C1 segment of cervical spinal cord (tissue), 14 donors: ENCODE measurements at regions not wholly inside any gene's neighbourhood (a gene's known extent, or its start where the extent isn't known, plus 50 kb on each side); places are given as distances from the start of the nearest gene placed in this dataset.

Experiments
- DNase-seq, 14 donors: peaks; one replicate each; lab custom pipeline; 2025; lab: John Stamatoyannopoulos, UW

GRCh38 chr4:187232196-187232595 lies 508.5 kb upstream of the FAT1 start:
- DNase-seq: no peak

GRCh38 chr4:187232796-187233195 lies 509.1 kb upstream of the FAT1 start:
- no peak for DNase-seq

- peak in 9 of 14 donors; percentile 16 to 62 (median 41) for DNase-seq
Measured at GRCh38 chr4:187235456-187236170, 512.0 kb upstream of the FAT1 start.

GRCh38 chr4:187236209-187236890 lies 512.7 kb upstream of the FAT1 start:
- DNase-seq: no peak

- no peak for DNase-seq
Measured at GRCh38 chr4:187238646-187239045, 515.0 kb upstream of the FAT1 start.

- DNase-seq: no peak
Measured at GRCh38 chr4:187251896-187252295, 528.2 kb upstream of the FAT1 start.

- DNase-seq: no peak
Measured at GRCh38 chr4:187256897-187257296, 533.2 kb upstream of the FAT1 start.

- DNase-seq: no peak
Measured at GRCh38 chr4:187258651-187259401, 535.2 kb upstream of the FAT1 start.

- no peak for DNase-seq
Measured at GRCh38 chr4:187268940-187269339, 545.3 kb upstream of the FAT1 start.

- DNase-seq: no peak
Measured at GRCh38 chr4:187270154-187270553, 546.5 kb upstream of the FAT1 start.

GRCh38 chr4:187271848-187272247 lies 548.2 kb upstream of the FAT1 start:
- no peak for DNase-seq

GRCh38 chr4:187274153-187274552 lies 550.5 kb upstream of the FAT1 start:
- DNase-seq: no peak

GRCh38 chr4:187276736-187277408 lies 553.2 kb upstream of the FAT1 start:
- DNase-seq: no peak

GRCh38 chr4:187283201-187283955 lies 559.7 kb upstream of the FAT1 start:
- no peak for DNase-seq

- DNase-seq: no peak
Measured at GRCh38 chr4:187286525-187286924, 562.9 kb upstream of the FAT1 start.

- no peak for DNase-seq
Measured at GRCh38 chr4:187289371-187289770, 565.7 kb upstream of the FAT1 start.

- DNase-seq: no peak
Measured at GRCh38 chr4:187294861-187295260, 571.2 kb upstream of the FAT1 start.

- DNase-seq: no peak
Measured at GRCh38 chr4:187301923-187302322, 578.3 kb upstream of the FAT1 start.

GRCh38 chr4:187302457-187303150 lies 578.9 kb upstream of the FAT1 start:
- no peak for DNase-seq

GRCh38 chr4:187304133-187304532 lies 580.5 kb upstream of the FAT1 start:
- DNase-seq: no peak

GRCh38 chr4:187307131-187307530 lies 583.5 kb upstream of the FAT1 start:
- DNase-seq: no peak
